ENCODE measurements at regions not wholly inside any gene's neighbourhood (a gene's known extent, or its start where the extent isn't known, plus 50 kb on each side); places are given as distances from the start of the nearest gene placed in this dataset.
"Not testable (repeated sequence)": the region's sequence is repeated elsewhere in the genome, so short reads cannot be mapped to it uniquely, and the experiment has no call there.

DNA sequence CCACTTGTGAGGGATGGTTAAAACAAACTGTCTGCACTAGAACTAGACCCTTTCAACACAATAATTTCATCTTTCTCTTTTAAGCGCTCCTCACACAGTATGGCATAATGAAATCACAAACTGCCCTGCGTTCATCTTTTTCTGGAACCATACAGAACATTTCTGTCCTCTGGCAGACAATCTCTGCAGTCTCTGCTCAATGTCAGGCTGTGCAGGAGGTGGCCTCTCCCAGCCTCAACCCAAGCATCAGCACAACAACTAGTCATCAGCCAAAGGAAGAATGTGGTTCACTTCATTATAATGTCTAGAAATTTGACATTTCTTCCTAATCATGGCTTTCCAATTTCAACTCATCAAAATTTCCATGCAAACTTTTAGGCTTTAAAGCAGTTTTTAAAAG is 125.1 kb upstream of the STARD13 start:
- no peaks in the 10 kb centered on the region for H3K9me3 ChIP-seq (replicated peaks; ENCODE audit: control insufficient read depth, low read depth, low read length)
- no peak overlapping the region for H3K27ac ChIP-seq (ENCODE audit: low read length)
- H3K4me3 ChIP-seq (ENCODE audit: low read length), result no peak overlapping the region
- DNase-seq, result no peak
- no peaks in the 10 kb centered on the region for H3K4me1 ChIP-seq (ENCODE audit: control insufficient read depth, insufficient read depth, low read length)
- WGBS (ENCODE audit: insufficient coverage), result 95% methylated on average over 2 of the region's 2 CpGs
- H3K27me3 ChIP-seq (ENCODE audit: control insufficient read depth, insufficient read depth, low read length), result no peaks in the 10 kb centered on the region
- no peaks in the 10 kb centered on the region for H3K36me3 ChIP-seq (ENCODE audit: control insufficient read depth, insufficient read depth, low read length)

DNA sequence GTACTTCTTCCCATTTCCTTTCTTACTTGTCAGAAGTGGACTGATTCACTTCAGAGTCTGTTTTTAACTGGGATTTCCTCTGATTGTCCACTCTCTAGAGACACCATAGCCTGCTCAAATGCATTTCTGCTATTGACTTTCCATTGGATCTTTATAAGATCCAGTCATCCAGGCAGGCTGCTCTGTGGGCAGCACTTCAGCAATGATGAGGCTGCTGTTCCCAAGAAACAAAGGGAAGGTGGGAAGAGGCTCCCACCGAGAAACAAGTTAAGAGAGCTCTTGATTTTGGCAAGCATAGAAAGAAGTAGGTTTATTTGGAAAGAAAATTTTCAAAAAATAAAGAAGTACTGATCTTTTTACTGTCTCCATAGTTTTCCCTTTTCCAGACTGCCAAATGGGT is 125.8 kb upstream of the STARD13 start:
- Histone ChIP-seq H3K36me3 (ENCODE audit: control insufficient read depth, insufficient read depth, low read length) (no peaks in the 10 kb centered on the region), H3K4me3 (ENCODE audit: low read length) (no peak overlapping the region), H3K27ac (ENCODE audit: low read length) (no peak overlapping the region), H3K27me3 (ENCODE audit: control insufficient read depth, insufficient read depth, low read length) (no peaks in the 10 kb centered on the region), H3K4me1 (ENCODE audit: control insufficient read depth, insufficient read depth, low read length) (no peaks in the 10 kb centered on the region), H3K9me3 (replicated peaks; ENCODE audit: control insufficient read depth, low read depth, low read length) (no peaks in the 10 kb centered on the region)
- no peak for DNase-seq
- WGBS (ENCODE audit: insufficient coverage), result no CpG with 5 or more reads among the region's 1 CpG

DNA sequence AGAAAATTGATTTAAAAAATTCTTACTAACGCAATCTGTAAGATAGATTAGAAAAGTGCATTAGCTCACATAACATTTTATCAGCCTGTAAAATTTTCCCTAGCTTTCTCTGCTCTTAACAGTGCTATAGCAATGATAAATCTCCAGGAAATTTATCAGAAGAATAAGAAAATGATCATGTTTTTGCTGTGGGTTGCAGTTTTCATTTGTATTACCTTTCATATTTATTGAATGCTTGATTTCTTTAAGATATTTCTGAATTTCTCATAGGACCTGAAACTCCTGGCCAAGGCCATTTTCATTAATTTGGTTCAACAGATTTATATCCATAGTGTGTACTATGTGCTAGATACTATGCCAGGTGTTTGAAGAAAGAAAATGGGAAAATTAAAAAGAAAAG is 130.3 kb upstream of the STARD13 start:
- Histone ChIP-seq H3K9me3 (replicated peaks; ENCODE audit: control insufficient read depth, low read depth, low read length) (no peaks in the 10 kb centered on the region), H3K27me3 (ENCODE audit: control insufficient read depth, insufficient read depth, low read length) (no peaks in the 10 kb centered on the region), H3K4me3 (ENCODE audit: low read length) (no peak overlapping the region), H3K36me3 (ENCODE audit: control insufficient read depth, insufficient read depth, low read length) (no peaks in the 10 kb centered on the region), H3K4me1 (ENCODE audit: control insufficient read depth, insufficient read depth, low read length) (no peaks in the 10 kb centered on the region), H3K27ac (ENCODE audit: low read length) (no peak overlapping the region)
- no CpG with 5 or more reads among the region's 1 CpG for whole genome bisulfite sequencing (ENCODE audit: insufficient coverage)
- no peak for DNase-seq

DNA sequence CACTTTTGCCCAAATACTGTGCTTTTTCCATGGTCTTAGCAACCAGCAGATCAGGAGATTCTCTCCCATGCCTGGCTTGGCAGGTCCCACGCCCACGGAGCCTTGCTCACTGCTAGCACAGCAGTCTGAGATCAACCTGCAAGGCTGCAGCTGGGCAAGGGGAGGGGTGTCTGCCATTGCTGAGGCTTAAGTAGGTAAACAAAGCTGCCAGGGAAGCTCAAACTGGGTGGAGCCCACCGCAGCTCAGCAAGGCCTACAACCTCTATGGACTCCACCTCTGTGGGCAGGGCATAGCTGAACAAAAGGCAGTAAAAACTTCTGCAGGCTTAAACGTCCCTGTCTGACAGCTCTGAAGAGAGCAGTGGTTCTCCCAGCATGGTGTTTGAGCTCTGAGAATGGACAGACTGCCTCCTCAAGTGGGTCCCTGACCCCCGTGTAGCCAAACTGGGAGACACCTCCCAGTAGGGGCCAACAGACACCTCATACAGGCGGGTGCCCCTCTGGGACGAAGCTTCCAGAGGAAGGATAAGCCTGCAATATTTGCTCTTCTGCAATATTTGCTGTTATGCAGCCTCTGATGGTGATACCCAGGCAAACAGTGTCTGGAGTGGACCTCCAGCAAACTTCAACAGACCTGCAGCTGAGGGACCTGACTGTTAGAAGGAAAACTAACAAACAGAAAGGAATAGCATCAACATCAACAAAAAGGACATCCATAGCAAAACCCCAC is 132.8 kb upstream of the STARD13 start:
- H3K4me3 ChIP-seq (ENCODE audit: low read length); DNase-seq; H3K9me3 ChIP-seq (replicated peaks; ENCODE audit: control insufficient read depth, low read depth, low read length); H3K36me3 ChIP-seq (ENCODE audit: control insufficient read depth, insufficient read depth, low read length); H3K27me3 ChIP-seq (ENCODE audit: control insufficient read depth, insufficient read depth, low read length); H3K27ac ChIP-seq (ENCODE audit: low read length); H3K4me1 ChIP-seq (ENCODE audit: control insufficient read depth, insufficient read depth, low read length): not testable (repeated sequence)
- 75% methylated on average over 5 of the region's 7 CpGs for WGBS (ENCODE audit: insufficient coverage)

DNA sequence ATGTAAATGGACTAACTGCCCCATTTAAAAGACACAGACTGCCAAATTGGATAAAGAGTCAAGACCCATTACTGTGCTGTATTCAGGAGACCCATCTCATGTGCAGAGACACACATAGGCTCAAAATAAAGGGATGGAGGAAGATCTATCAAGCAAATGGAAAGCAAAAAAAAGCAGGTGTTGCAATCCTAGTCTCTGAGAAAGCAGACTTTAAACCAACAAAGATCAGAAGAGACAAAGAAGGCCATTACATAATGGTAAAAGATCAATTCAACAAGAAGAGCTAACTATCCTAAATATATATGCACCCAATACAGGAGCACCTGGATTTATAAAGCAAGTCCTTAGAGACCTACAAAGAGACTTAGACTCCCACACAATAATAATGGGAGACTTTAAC is 134.6 kb upstream of the STARD13 start:
- not testable (repeated sequence) for DNase-seq

DNA sequence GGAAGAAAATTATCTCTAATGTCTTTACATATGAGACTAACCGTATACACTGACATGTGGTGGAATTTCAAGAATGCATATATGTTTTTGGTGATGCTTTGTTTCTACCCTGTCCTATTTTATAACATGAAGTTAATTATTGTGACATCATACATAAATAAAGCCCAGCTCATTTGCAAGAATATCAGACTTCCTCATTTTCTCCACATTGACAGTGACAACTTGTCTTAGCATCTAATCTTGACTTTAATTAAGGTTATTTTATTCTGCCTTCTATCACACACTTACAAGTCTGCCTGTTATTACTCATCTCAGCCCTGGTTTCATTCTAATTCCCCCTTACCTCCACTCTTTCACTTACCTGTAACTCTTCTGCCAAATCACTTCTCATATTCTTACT is 140.6 kb upstream of the STARD13 start:
- no peak for DNase-seq
- no peak overlapping the region for H3K4me3 ChIP-seq (ENCODE audit: low read length)
- H3K36me3 ChIP-seq (ENCODE audit: control insufficient read depth, insufficient read depth, low read length), result no peaks in the 10 kb centered on the region
- no peaks in the 10 kb centered on the region for H3K9me3 ChIP-seq (replicated peaks; ENCODE audit: control insufficient read depth, low read depth, low read length)
- no peaks in the 10 kb centered on the region for H3K4me1 ChIP-seq (ENCODE audit: control insufficient read depth, insufficient read depth, low read length)
- WGBS (ENCODE audit: insufficient coverage), result no CpG with 5 or more reads among the region's 1 CpG
- no peaks in the 10 kb centered on the region for H3K27me3 ChIP-seq (ENCODE audit: control insufficient read depth, insufficient read depth, low read length)
- H3K27ac ChIP-seq (ENCODE audit: low read length), result no peak overlapping the region

More for the DNA sequence above, 134.6 kb upstream of the STARD13 start:
- H3K9me3 ChIP-seq (replicated peaks; ENCODE audit: control insufficient read depth, low read depth, low read length); H3K4me3 ChIP-seq (ENCODE audit: low read length); H3K27ac ChIP-seq (ENCODE audit: low read length); H3K27me3 ChIP-seq (ENCODE audit: control insufficient read depth, insufficient read depth, low read length); H3K36me3 ChIP-seq (ENCODE audit: control insufficient read depth, insufficient read depth, low read length); H3K4me1 ChIP-seq (ENCODE audit: control insufficient read depth, insufficient read depth, low read length): not testable (repeated sequence)

DNA sequence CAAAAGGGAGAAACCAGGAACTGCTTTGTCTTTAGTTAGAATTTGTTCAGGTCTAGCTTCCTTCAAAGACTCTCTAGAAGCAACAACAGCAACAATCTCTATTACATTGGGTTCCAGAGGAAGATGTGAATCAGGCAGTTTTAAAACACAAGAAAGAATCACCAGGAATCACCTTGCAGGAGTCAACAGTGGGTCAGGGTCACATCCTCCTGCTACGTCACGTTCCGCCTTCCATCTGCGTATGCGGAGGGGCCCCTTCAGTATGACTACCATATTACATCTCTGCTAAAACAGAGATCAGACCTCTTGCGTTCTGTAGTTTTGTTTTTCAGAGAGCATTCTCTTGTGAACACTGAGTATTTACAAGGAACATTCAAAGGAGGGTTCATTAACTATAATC is 147.8 kb upstream of the STARD13 start:
- H3K4me3 ChIP-seq (ENCODE audit: low read length), result no peak overlapping the region
- H3K36me3 ChIP-seq (ENCODE audit: control insufficient read depth, insufficient read depth, low read length), result no peaks in the 10 kb centered on the region
- no peaks in the 10 kb centered on the region for H3K27me3 ChIP-seq (ENCODE audit: control insufficient read depth, insufficient read depth, low read length)
- no peaks in the 10 kb centered on the region for H3K9me3 ChIP-seq (replicated peaks; ENCODE audit: control insufficient read depth, low read depth, low read length)
- no peak for DNase-seq
- WGBS (ENCODE audit: insufficient coverage), result 100% methylated on average over 1 of the region's 6 CpGs
- H3K27ac ChIP-seq (ENCODE audit: low read length), result no peak overlapping the region
- no peaks in the 10 kb centered on the region for H3K4me1 ChIP-seq (ENCODE audit: control insufficient read depth, insufficient read depth, low read length)

DNA sequence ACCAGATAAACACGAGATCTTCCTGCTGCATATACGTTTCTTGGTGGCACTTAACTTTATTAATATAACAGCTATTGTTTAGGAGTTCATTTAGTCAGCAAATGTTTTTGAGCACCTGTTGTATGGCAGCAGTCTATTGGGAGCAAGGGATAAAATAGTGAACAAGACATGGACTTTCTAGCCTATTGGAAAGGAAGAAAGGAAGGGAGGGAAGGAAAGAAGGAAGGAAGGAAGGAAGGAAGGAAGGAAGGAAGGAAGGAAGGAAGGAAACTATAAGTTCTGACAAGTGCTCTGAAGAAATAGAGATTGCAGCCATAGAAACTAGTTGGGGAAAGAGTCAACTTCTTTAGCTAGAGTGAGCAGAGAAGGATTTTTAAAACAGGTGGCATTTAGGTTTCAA is 149.1 kb upstream of the STARD13 start:
- Histone ChIP-seq H3K27me3 (ENCODE audit: control insufficient read depth, insufficient read depth, low read length) (no peaks in the 10 kb centered on the region), H3K4me1 (ENCODE audit: control insufficient read depth, insufficient read depth, low read length) (no peaks in the 10 kb centered on the region), H3K36me3 (ENCODE audit: control insufficient read depth, insufficient read depth, low read length) (no peaks in the 10 kb centered on the region), H3K9me3 (replicated peaks; ENCODE audit: control insufficient read depth, low read depth, low read length) (no peaks in the 10 kb centered on the region), H3K27ac (ENCODE audit: low read length) (no peak overlapping the region), H3K4me3 (ENCODE audit: low read length) (no peak overlapping the region)
- WGBS (ENCODE audit: insufficient coverage), result no CpG with 5 or more reads among the region's 2 CpGs
- no peak for DNase-seq

DNA sequence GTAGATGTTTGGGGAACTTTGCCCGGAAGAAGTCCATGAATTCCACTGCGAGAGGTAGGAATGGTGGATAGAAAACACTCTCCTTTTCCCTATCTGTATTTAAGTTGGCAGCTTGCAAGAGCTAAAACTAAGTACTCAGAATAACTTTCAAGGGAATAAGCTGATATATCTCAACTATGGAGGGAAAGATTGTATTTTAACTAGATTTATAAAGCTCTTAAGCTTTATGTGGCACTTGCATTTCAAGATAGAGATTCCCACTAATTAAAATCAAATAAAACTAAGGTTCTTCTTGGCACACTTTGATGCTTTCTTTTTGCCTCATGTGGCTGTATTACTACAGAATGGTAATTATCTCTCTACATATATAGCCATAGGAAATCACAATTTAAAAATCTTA is 149.7 kb upstream of the STARD13 start:
- Histone ChIP-seq H3K4me3 (ENCODE audit: low read length) (no peak overlapping the region), H3K27me3 (ENCODE audit: control insufficient read depth, insufficient read depth, low read length) (no peaks in the 10 kb centered on the region), H3K4me1 (ENCODE audit: control insufficient read depth, insufficient read depth, low read length) (no peaks in the 10 kb centered on the region), H3K9me3 (replicated peaks; ENCODE audit: control insufficient read depth, low read depth, low read length) (no peaks in the 10 kb centered on the region), H3K27ac (ENCODE audit: low read length) (no peak overlapping the region), H3K36me3 (ENCODE audit: control insufficient read depth, insufficient read depth, low read length) (no peaks in the 10 kb centered on the region)
- no peak for DNase-seq
- WGBS (ENCODE audit: insufficient coverage), result no CpG with 5 or more reads among the region's 2 CpGs

DNA sequence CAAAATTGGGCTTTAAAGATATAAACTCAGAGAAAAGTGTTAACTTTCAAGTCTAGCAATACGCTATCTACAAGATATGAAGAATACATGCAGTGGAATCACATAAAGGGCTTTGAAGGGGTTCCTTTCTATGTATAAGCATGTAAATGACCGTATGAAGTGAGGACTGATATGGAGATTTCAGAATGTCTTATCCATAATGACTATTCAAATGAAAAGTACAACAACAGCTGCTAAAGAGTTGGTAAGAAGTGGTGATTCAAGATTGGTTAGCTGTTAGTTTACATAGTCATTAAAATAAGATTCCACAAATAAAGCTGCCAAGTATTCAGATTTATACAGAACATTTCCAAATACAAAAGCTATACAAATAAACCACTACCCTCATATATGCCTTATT is 153.4 kb upstream of the STARD13 start:
- WGBS (ENCODE audit: insufficient coverage), result no CpG with 5 or more reads among the region's 2 CpGs

DNA sequence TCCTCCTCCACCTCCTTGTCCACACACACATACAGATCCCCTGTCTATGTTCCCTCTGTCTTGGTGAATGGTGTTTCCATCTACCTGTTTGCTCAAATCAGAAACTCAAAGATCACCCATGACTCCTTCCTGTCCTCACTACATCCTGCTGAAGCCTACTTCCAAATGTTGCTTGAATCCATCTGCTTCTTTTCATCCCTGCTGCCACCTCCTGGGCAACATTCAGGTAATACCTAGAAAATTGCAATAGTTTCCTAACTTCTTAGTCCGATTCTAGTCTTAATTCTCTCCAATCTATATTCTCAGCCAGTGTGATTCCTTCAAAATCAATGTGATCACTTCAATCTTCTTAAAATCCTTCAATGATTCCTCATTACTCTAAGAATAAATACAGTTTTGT is 155.5 kb upstream of the STARD13 start:
- WGBS (ENCODE audit: insufficient coverage), result 57% methylated on average over 1 of the region's 1 CpG
- DNase-seq, result peak; percentile 27
- no peaks in the 10 kb centered on the region for H3K9me3 ChIP-seq (replicated peaks; ENCODE audit: control insufficient read depth, low read depth, low read length)
- no peaks in the 10 kb centered on the region for H3K36me3 ChIP-seq (ENCODE audit: control insufficient read depth, insufficient read depth, low read length)
- H3K27me3 ChIP-seq (ENCODE audit: control insufficient read depth, insufficient read depth, low read length), result no peaks in the 10 kb centered on the region
- no peak overlapping the region for H3K4me3 ChIP-seq (ENCODE audit: low read length)
- H3K4me1 ChIP-seq (ENCODE audit: control insufficient read depth, insufficient read depth, low read length), result no peaks in the 10 kb centered on the region
- H3K27ac ChIP-seq (ENCODE audit: low read length), result no peak overlapping the region

More for the DNA sequence above, 153.4 kb upstream of the STARD13 start:
- no peak for DNase-seq
- H3K9me3 ChIP-seq (replicated peaks; ENCODE audit: control insufficient read depth, low read depth, low read length), result no peaks in the 10 kb centered on the region
- H3K4me1 ChIP-seq (ENCODE audit: control insufficient read depth, insufficient read depth, low read length), result no peaks in the 10 kb centered on the region
- H3K27me3 ChIP-seq (ENCODE audit: control insufficient read depth, insufficient read depth, low read length), result no peaks in the 10 kb centered on the region
- no peak overlapping the region for H3K4me3 ChIP-seq (ENCODE audit: low read length)
- H3K36me3 ChIP-seq (ENCODE audit: control insufficient read depth, insufficient read depth, low read length), result no peaks in the 10 kb centered on the region
- H3K27ac ChIP-seq (ENCODE audit: low read length), result no peak overlapping the region
